ENCODE measurements at regions not wholly inside any gene's neighbourhood (a gene's known extent, or its start where the extent isn't known, plus 50 kb on each side); places are given as distances from the start of the nearest gene placed in this dataset.

DNA sequence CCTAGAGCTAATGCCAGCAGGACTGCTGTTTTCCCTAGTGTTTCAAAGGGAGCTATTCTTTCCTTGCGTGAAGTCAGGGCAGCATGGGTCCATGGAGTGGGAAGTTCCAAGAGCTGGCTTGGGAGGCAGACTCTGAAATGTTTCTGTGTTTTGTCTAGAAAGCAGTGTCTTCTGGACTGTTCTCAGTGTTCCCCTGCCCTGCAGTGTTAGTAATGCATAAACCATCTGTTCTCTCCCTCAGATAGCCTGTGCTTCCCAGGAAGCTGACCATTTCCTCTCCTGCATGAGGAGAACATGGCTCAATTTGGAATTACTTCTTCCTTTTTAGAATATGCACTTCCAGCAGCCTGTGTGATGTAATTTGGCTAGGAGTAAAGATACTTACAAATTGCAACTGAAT, 116.7 kb upstream of the CXCL13 start:
- TF ChIP-seq MXI1 (conservative IDR thresholded peaks at IDR 0.05; ENCODE audit: poor library complexity, severe bottlenecking) (no peak), EZH2 (IDR thresholded peaks at IDR 0.05; ENCODE audit: borderline replicate concordance, insufficient read depth, low read length, poor library complexity, severe bottlenecking) (no peak), TAF1 (IDR thresholded peaks at IDR 0.05; ENCODE audit: low read depth) (no peak), POLR2AphosphoS5 (IDR thresholded peaks at IDR 0.05) (no peak)
- TF ChIP-seq, protein P1, sequence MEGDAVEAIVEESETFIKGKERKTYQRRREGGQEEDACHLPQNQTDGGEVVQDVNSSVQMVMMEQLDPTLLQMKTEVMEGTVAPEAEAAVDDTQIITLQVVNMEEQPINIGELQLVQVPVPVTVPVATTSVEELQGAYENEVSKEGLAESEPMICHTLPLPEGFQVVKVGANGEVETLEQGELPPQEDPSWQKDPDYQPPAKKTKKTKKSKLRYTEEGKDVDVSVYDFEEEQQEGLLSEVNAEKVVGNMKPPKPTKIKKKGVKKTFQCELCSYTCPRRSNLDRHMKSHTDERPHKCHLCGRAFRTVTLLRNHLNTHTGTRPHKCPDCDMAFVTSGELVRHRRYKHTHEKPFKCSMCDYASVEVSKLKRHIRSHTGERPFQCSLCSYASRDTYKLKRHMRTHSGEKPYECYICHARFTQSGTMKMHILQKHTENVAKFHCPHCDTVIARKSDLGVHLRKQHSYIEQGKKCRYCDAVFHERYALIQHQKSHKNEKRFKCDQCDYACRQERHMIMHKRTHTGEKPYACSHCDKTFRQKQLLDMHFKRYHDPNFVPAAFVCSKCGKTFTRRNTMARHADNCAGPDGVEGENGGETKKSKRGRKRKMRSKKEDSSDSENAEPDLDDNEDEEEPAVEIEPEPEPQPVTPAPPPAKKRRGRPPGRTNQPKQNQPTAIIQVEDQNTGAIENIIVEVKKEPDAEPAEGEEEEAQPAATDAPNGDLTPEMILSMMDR (IDR thresholded peaks at IDR 0.05; ENCODE audit: poor library complexity, severe bottlenecking) = no peak

All from neural cell (in vitro differentiated cells).